ENCODE measurements at regions not wholly inside any gene's neighbourhood (a gene's known extent, or its start where the extent isn't known, plus 50 kb on each side); places are given as distances from the start of the nearest gene placed in this dataset.

GRCh38 chr6:51382847-51383246, 564.2 kb downstream of the TFAP2B start:
- Mint-ChIP-seq H3K36me3 (ENCODE audit: low read depth) (no peaks in the 10 kb centered on the region), H3K27ac (no peak overlapping the region), H3K27me3 (no peaks in the 10 kb centered on the region), H3K9me3 (no peaks in the 10 kb centered on the region), H3K4me3 (no peak overlapping the region), H3K4me1 (no peaks in the 10 kb centered on the region)
- CTCF ChIA-PET, result no interaction called here
- POLR2A ChIA-PET, result no interaction called here
- no peak for DNase-seq

- POLR2A ChIA-PET, result no interaction called here
- H3K4me3 Mint-ChIP-seq, result no peak overlapping the region
- no peak for DNase-seq
- CTCF ChIA-PET, result no interaction called here
- H3K4me1 Mint-ChIP-seq, result no peaks in the 10 kb centered on the region
- H3K9me3 Mint-ChIP-seq, result no peaks in the 10 kb centered on the region
- no peak overlapping the region for H3K27ac Mint-ChIP-seq
- H3K27me3 Mint-ChIP-seq, result no peaks in the 10 kb centered on the region
- no peaks in the 10 kb centered on the region for H3K36me3 Mint-ChIP-seq (ENCODE audit: low read depth)
Observed at GRCh38 chr6:51384736-51385135, 566.1 kb downstream of the TFAP2B start.

DNA sequence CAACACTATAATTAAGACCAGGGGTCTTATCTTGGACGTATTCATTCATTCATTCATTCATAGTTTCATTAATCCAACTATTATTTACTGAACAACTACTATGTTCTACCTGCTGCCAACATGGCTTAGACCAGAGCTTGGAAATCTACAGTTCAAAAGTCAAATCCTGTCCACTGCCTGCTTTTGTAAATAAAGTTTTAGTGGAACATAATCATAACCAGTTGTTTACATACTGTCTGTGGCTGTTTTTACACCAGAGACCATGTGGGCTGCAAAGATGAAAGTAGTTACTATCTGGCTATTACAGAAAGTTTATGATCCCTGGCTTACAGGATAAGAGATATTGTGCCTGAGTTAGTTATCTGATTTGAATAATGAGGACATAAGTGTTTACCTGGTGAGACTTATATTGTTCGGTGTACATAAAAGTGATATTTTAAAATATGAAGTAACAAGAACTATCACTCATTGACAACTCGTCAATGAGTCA, 567.7 kb downstream of the TFAP2B start:
- no peak for DNase-seq
- H3K9me3 Mint-ChIP-seq, result no peaks in the 10 kb centered on the region
- ChIA-PET POLR2A (no interaction called here), CTCF (no interaction called here)
- H3K27me3 Mint-ChIP-seq, result no peaks in the 10 kb centered on the region
- no peak overlapping the region for H3K27ac Mint-ChIP-seq
- H3K4me3 Mint-ChIP-seq, result no peak overlapping the region
- H3K36me3 Mint-ChIP-seq (ENCODE audit: low read depth), result no peaks in the 10 kb centered on the region
- H3K4me1 Mint-ChIP-seq, result no peaks in the 10 kb centered on the region

- POLR2A ChIA-PET, result no interaction called here
- no peaks in the 10 kb centered on the region for H3K27me3 Mint-ChIP-seq
Observed at GRCh38 chr6:51387907-51388306, 569.2 kb downstream of the TFAP2B start.

DNA sequence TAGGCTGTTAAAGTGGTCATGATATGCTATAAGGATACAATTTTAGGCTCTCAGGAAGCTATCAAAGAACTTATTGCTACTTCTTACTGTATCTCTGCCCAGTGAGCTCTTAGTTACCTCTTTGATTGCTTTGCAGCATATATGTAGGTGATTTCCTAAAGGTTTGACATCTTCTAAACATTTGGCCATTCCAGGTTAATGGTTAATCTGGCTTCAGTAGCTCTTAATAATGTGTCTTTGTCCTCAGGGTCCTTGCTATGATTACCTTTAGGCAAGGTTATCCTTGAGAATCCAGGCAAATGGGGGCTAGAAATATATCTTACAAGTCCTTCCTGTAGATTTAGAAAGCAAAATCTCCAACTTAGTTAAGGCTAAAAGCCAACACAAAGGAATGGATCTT, 575.4 kb downstream of the TFAP2B start:
- no peaks in the 10 kb centered on the region for H3K4me1 Mint-ChIP-seq
- DNase-seq, result no peak
- ChIA-PET POLR2A (no interaction called here), CTCF (no interaction called here)
- no peaks in the 10 kb centered on the region for H3K9me3 Mint-ChIP-seq
- no peaks in the 10 kb centered on the region for H3K36me3 Mint-ChIP-seq (ENCODE audit: low read depth)
- H3K27ac Mint-ChIP-seq, result no peak overlapping the region
- H3K27me3 Mint-ChIP-seq, result no peaks in the 10 kb centered on the region
- H3K4me3 Mint-ChIP-seq, result no peak overlapping the region

More at GRCh38 chr6:51387907-51388306, 569.2 kb downstream of the TFAP2B start:
- CTCF ChIA-PET, result no interaction called here
- H3K4me3 Mint-ChIP-seq, result no peak overlapping the region
- no peaks in the 10 kb centered on the region for H3K36me3 Mint-ChIP-seq (ENCODE audit: low read depth)
- no peaks in the 10 kb centered on the region for H3K4me1 Mint-ChIP-seq
- no peak overlapping the region for H3K27ac Mint-ChIP-seq
- no peaks in the 10 kb centered on the region for H3K9me3 Mint-ChIP-seq
- DNase-seq, result no peak

DNA sequence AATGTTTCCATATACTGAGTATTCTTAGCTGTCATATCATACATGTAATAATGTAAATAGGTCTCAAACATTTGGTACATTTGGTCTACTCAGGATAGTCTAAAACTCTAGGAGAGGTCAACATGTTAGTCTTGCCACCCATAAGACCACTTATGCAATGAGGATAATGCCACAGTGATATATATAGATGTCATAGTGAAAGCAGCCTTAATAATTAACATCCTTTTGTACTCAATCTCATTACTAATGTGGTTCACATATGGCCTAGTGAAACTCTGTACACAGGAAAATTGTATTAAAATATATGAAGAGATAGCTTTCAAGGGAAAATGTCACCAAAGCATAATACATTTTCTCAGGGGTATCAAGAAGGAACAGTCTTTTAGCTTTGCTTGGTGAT, 577.9 kb downstream of the TFAP2B start:
- no peaks in the 10 kb centered on the region for H3K9me3 Mint-ChIP-seq
- DNase-seq, result no peak
- no peaks in the 10 kb centered on the region for H3K36me3 Mint-ChIP-seq (ENCODE audit: low read depth)
- H3K4me3 Mint-ChIP-seq, result no peak overlapping the region
- H3K4me1 Mint-ChIP-seq, result no peaks in the 10 kb centered on the region
- ChIA-PET CTCF (no interaction called here), POLR2A (no interaction called here)
- no peaks in the 10 kb centered on the region for H3K27me3 Mint-ChIP-seq
- no peak overlapping the region for H3K27ac Mint-ChIP-seq

DNA sequence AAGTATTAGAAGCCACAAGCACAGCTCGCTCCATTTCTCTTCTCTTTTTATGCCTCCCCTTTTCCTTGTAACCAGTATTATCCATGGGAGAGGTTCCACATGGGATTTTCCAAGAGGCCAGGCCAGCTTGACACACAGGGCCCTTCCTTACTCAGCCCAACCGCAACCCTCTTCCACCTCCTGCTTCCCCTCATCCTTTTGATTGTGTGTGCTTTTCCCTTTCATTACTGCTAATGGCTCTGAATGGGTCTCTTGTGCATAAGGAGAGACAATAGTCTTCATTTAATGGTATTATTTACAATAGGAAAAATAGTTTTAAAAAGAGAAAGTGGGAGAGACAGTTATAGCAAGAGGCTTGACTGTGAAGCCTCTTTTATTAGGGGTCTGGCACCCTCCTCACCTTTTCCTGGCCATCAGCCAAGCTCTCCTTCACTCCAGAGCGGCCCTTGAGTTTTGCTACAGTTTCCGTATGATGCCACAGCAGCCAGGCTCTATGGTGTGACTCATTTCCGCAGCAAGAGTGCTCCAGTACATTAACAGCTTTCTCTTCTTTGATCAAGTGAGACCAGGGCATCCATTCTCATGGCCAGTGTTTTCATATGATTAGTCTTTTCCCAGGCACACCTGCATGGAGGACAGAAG, 579.5 kb downstream of the TFAP2B start:
- CTCF ChIA-PET, result no interaction called here
- Mint-ChIP-seq H3K4me3 (no peak overlapping the region), H3K9me3 (no peaks in the 10 kb centered on the region), H3K4me1 (no peaks in the 10 kb centered on the region), H3K27me3 (no peaks in the 10 kb centered on the region), H3K27ac (no peak overlapping the region), H3K36me3 (ENCODE audit: low read depth) (no peaks in the 10 kb centered on the region)
- no peak for DNase-seq
- POLR2A ChIA-PET, result no interaction called here

DNA sequence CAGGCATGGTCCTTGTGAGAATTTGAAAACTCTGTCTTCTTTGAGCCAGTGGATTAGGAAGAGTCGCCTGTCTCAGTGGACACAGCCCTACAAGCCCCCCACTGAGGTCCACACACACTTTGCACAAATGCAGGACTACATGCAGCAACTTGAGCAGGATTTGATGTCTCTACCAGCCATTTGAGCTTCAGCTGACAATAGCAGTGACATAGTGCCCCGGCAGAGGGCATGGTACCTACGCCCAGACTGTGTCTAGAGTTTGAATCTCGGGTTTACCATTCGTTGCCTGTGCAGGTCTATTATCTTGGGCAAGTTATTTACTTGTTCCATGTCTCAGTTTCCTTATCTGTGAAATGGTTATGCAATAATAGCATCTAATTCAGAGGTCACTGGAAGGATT, 580.1 kb downstream of the TFAP2B start:
- Mint-ChIP-seq H3K36me3 (ENCODE audit: low read depth) (no peaks in the 10 kb centered on the region), H3K27ac (no peak overlapping the region), H3K27me3 (no peaks in the 10 kb centered on the region), H3K4me1 (no peaks in the 10 kb centered on the region), H3K9me3 (no peaks in the 10 kb centered on the region), H3K4me3 (no peak overlapping the region)
- DNase-seq, result no peak
- CTCF ChIA-PET, result no interaction called here
- POLR2A ChIA-PET, result no interaction called here

DNA sequence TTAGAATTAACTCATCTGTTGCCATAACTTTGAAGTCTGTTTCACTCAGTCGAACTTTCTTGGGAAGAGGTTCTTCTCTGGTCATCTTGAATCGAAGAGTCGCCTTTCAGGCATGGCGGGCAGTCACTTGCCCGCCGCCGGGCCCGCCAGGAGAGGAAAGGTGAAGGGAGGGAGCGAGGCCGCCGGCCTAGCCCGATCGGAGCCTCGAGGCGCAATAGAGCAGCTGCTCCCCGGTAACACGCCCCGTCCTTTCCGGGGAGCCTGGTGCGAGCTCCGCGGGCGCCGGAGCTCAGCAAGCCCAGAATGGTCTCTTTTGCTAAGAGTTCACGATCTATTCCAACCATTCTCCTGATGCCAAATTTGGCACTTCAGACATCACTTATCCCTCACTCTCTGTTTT, 591.8 kb downstream of the TFAP2B start:
- Mint-ChIP-seq H3K27me3 (no peaks in the 10 kb centered on the region), H3K27ac (no peak overlapping the region), H3K4me1 (no peaks in the 10 kb centered on the region), H3K4me3 (no peak overlapping the region), H3K36me3 (ENCODE audit: low read depth) (no peaks in the 10 kb centered on the region), H3K9me3 (no peaks in the 10 kb centered on the region)
- POLR2A ChIA-PET, result no interaction called here
- CTCF ChIA-PET, result no interaction called here
- no peak for DNase-seq

- ChIA-PET POLR2A (no interaction called here), CTCF (no interaction called here)
- H3K27ac Mint-ChIP-seq, result no peak overlapping the region
- no peak for DNase-seq
- H3K4me3 Mint-ChIP-seq, result no peak overlapping the region
- no peaks in the 10 kb centered on the region for H3K36me3 Mint-ChIP-seq (ENCODE audit: low read depth)
- no peaks in the 10 kb centered on the region for H3K9me3 Mint-ChIP-seq
- no peaks in the 10 kb centered on the region for H3K4me1 Mint-ChIP-seq
- H3K27me3 Mint-ChIP-seq, result no peaks in the 10 kb centered on the region
Observed at GRCh38 chr6:51411496-51412125, 592.9 kb downstream of the TFAP2B start.

DNA sequence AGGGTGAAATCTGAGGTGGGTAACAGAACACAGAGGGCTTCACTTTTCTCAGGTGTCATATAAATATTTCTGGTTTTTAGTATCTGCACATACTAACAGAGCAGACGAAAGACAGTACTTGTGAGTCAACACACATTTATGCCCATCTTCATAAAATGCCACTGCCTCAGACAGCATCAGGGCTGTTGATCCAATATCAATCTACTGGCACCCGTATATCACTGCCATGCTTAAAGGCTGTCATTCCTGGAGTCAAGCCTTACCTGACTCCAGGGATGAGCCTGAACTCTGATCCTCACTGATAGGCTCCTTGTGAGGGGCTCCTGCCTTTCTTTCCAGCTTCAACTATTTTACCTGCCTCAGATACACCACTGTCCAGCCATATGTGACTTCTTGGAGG, 595.7 kb downstream of the TFAP2B start:
- Mint-ChIP-seq H3K27ac (no peak overlapping the region), H3K9me3 (no peaks in the 10 kb centered on the region), H3K4me3 (no peak overlapping the region), H3K27me3 (no peaks in the 10 kb centered on the region), H3K4me1 (no peaks in the 10 kb centered on the region), H3K36me3 (ENCODE audit: low read depth) (no peaks in the 10 kb centered on the region)
- CTCF ChIA-PET, result no interaction called here
- no peak for DNase-seq
- POLR2A ChIA-PET, result no interaction called here

DNA sequence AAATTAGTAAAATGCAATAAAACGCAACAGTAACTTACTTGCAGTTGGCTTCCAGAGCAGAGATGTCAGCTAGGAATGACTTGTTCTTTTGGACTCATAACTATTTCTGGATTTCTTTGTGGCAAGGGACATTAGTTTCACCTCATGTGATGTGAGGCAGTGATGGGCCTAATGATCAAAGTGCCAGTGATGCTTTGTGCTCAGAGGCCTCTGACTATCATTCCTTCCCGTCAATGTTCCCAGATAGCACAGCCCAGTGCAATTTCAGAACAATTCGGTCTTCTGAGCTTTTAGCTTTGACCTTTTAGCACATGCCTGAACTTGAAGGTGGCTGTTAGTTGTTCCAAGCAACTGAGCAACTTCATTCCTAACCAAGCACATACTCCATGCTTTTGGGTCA, 596.8 kb downstream of the TFAP2B start:
- H3K36me3 Mint-ChIP-seq (ENCODE audit: low read depth), result no peaks in the 10 kb centered on the region
- ChIA-PET POLR2A (no interaction called here), CTCF (no interaction called here)
- H3K9me3 Mint-ChIP-seq, result no peaks in the 10 kb centered on the region
- no peak overlapping the region for H3K4me3 Mint-ChIP-seq
- no peaks in the 10 kb centered on the region for H3K27me3 Mint-ChIP-seq
- H3K4me1 Mint-ChIP-seq, result no peaks in the 10 kb centered on the region
- DNase-seq, result no peak
- no peak overlapping the region for H3K27ac Mint-ChIP-seq

DNA sequence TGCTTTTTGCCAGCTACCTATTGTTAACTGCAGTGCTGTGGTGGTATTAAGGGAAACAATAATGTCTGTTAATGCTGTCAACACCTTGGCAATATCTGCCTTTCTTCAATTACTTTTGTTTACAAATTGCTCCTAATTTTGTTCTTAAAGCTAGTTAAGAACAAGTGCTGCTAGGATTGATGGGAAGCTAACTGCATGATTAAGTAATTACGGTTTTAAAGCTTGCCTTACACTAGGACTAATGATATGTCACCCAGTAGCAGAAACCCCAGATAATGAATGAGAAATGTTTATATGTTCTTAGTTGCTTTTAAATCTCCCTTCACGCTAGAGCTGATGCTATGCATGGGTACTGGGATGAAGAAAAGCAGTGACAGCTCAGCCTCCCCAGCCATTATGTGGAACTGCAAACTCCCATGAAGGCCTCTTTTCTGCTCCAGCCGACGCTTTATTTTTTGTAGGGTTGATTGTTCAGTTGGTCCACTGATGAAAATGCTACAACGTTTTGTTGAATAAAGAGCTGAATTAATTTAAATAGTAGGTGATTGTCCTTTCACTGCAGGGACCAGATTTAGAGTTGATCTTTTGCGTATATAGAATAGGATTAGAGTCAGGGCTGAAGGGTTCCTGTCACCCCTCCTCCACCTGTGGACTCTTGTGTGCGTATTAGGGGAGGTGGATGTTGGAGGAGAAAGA, 610.5 kb downstream of the TFAP2B start:
- Mint-ChIP-seq H3K4me1 (no peaks in the 10 kb centered on the region), H3K4me3 (no peak overlapping the region), H3K36me3 (ENCODE audit: low read depth) (no peaks in the 10 kb centered on the region), H3K27ac (no peak overlapping the region), H3K9me3 (no peaks in the 10 kb centered on the region), H3K27me3 (no peaks in the 10 kb centered on the region)
- POLR2A ChIA-PET, result no interaction called here
- no peak for DNase-seq
- CTCF ChIA-PET, result no interaction called here

DNA sequence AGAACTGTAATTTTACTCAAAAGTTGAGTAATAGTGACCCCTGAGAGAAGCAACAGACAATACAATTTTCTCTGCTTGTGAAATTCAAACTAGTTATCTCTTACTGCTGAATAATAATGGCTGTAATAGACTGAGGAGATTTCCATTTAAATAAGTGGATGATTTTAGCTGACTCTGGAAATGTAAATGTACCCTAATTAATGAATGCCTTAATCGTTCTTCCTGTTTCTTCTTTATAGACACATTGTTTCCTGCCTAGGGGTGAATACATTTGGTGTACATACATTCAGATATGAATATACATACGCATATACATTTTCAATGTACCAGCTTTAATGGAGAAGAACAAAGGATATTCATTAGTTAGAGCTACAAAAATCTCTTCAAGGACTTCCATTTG, 611.9 kb downstream of the TFAP2B start:
- H3K27ac Mint-ChIP-seq, result no peak overlapping the region

More for the DNA sequence above, 611.9 kb downstream of the TFAP2B start:
- no peaks in the 10 kb centered on the region for H3K27me3 Mint-ChIP-seq
- H3K4me3 Mint-ChIP-seq, result no peak overlapping the region
- ChIA-PET POLR2A (no interaction called here), CTCF (no interaction called here)
- no peaks in the 10 kb centered on the region for H3K4me1 Mint-ChIP-seq
- no peak for DNase-seq
- no peaks in the 10 kb centered on the region for H3K36me3 Mint-ChIP-seq (ENCODE audit: low read depth)
- no peaks in the 10 kb centered on the region for H3K9me3 Mint-ChIP-seq

Data from activated CD4-positive, alpha-beta T cell treated with anti-CD3 and anti-CD28 coated beads, Interleukin-2, amount 10 ng/mL, durations not matched to agents 7 days and 5 days (primary cell).